Trophoblast cell (in vitro differentiated cells and primary cell): ENCODE measurements at regions not wholly inside any gene's neighbourhood (a gene's known extent, or its start where the extent isn't known, plus 50 kb on each side); places are given as distances from the start of the nearest gene placed in this dataset.

Source experiments
- DNase-seq, 2 donors: peaks; one replicate each; pipeline ENCODE4 v3.0.0-alpha.2; 2016
- H2AFZ ChIP-seq: 2 replicates; pipeline ENCODE4 v1.6.1; 2013; ENCODE audit warnings: low read length, moderate library complexity, mild to moderate bottlenecking; ENCODE audit not compliant: insufficient read depth, poor library complexity
- H2AK5ac ChIP-seq: 2 replicates; pipeline ENCODE4 v1.6.1; 2013; ENCODE audit warnings: mild to moderate bottlenecking, low read length
- H2BK120ac ChIP-seq: 2 replicates; pipeline ENCODE4 v1.6.1; 2013; ENCODE audit warnings: low read length, mild to moderate bottlenecking, moderate library complexity; ENCODE audit not compliant: insufficient read depth, poor library complexity
- H2BK12ac ChIP-seq: 2 replicates; pipeline ENCODE4 v1.6.1; 2013; ENCODE audit warnings: mild to moderate bottlenecking, low read length, moderate library complexity
- H2BK5ac ChIP-seq: 2 replicates; pipeline ENCODE4 v1.6.1; 2013; ENCODE audit warnings: low read length, low read depth, moderate library complexity, mild to moderate bottlenecking; ENCODE audit not compliant: poor library complexity
- H3K14ac ChIP-seq: 2 replicates; pipeline ENCODE4 v1.6.1; 2013; ENCODE audit warnings: mild to moderate bottlenecking, low read length
- H3K18ac ChIP-seq: 2 replicates; pipeline ENCODE4 v1.6.1; 2013; ENCODE audit warnings: mild to moderate bottlenecking, low read length
- H3K23ac ChIP-seq: 2 replicates; pipeline ENCODE4 v1.6.1; 2013; ENCODE audit warnings: low read length
- H3K27ac ChIP-seq: 2 replicates; pipeline ENCODE4 v1.5.1; 2013; ENCODE audit warnings: low read depth, mild to moderate bottlenecking, inconsistent platforms, low read length, moderate library complexity
- H3K27me3 ChIP-seq: 2 replicates; pipeline ENCODE4 v1.6.1; 2013; ENCODE audit warnings: inconsistent platforms, mild to moderate bottlenecking, low read length, moderate library complexity; ENCODE audit not compliant: insufficient read depth
- H3K36me3 ChIP-seq, 2 experiments: 1 replicate in 1 of 2; 2 replicates in 1 of 2; pipeline ENCODE4 v1.6.1; 2013; ENCODE audit warnings: low read length in 2 of 2, mild to moderate bottlenecking in 2 of 2, moderate library complexity in 1 of 2; ENCODE audit not compliant: insufficient read depth in 2 of 2, control insufficient read depth in 1 of 2
- H3K4ac ChIP-seq: 2 replicates; pipeline ENCODE4 v1.6.1; 2013; ENCODE audit warnings: low read depth, mild to moderate bottlenecking, low read length, moderate library complexity
- H3K4me1 ChIP-seq, 2 experiments: 1 replicate in 1 of 2; 2 replicates in 1 of 2; pipeline ENCODE4 v1.6.1; 2013; ENCODE audit warnings: low read length in 2 of 2, mild to moderate bottlenecking in 2 of 2, moderate library complexity in 1 of 2; ENCODE audit not compliant: insufficient read depth in 2 of 2, control insufficient read depth in 1 of 2
- H3K4me2 ChIP-seq: 2 replicates; pipeline ENCODE4 v1.6.1; 2013; ENCODE audit warnings: inconsistent platforms, mild to moderate bottlenecking, low read length, moderate library complexity
- H3K4me3 ChIP-seq: 2 replicates; pipeline ENCODE4 v1.5.1; 2013; ENCODE audit warnings: mild to moderate bottlenecking, low read depth, low read length, inconsistent platforms
- H3K79me1 ChIP-seq: one replicate; pipeline ENCODE4 v1.6.1; 2013; ENCODE audit warnings: low read length
- H3K79me2 ChIP-seq: 2 replicates; pipeline ENCODE4 v1.6.1; 2013; ENCODE audit warnings: low read length, mild to moderate bottlenecking; ENCODE audit not compliant: control insufficient read depth, insufficient read depth, poor library complexity
- H3K9ac ChIP-seq: 2 replicates; pipeline ENCODE4 v1.6.1; 2013; ENCODE audit warnings: mild to moderate bottlenecking, low read length
- H3K9me3 ChIP-seq: 2 replicates; pipeline ENCODE4 v1.6.1; 2013; ENCODE audit warnings: low read depth, mild to moderate bottlenecking, control low read depth, inconsistent platforms, low read length; ENCODE audit not compliant: insufficient read depth
- H4K12ac ChIP-seq: 2 replicates; pipeline ENCODE4 v1.6.1; 2013; ENCODE audit warnings: low read depth, mild to moderate bottlenecking, low read length, moderate library complexity
- H4K8ac ChIP-seq: 2 replicates; pipeline ENCODE4 v1.6.1; 2013; ENCODE audit warnings: low read depth, mild to moderate bottlenecking, low read length, moderate library complexity
- H4K91ac ChIP-seq: one replicate; pipeline ENCODE4 v1.6.1; 2013; ENCODE audit warnings: low read depth, mild to moderate bottlenecking, low read length, moderate library complexity
- WGBS: extraction: QIAGEN DNeasy Blood & Tissue Kit; methylation state at CpG from one replicate; pipeline ENCODE4 v1.1.7; 2013; ENCODE audit warnings: missing lambda C conversion rate; ENCODE audit not compliant: insufficient read length, insufficient coverage; ENCODE audit errors: extremely low coverage; 5-methylcytosine and 5-hydroxymethylcytosine counted together

GRCh38 chr7:10592604-10593003 lies 381.1 kb upstream of the PHF14 start:
- H3K9me3 ChIP-seq, result no peaks in the 10 kb centered on the region
- H3K4me2 ChIP-seq, result no peak overlapping the region
- no peak overlapping the region for H2BK5ac ChIP-seq
- no peaks in the 10 kb centered on the region for H3K36me3 ChIP-seq
- no peak overlapping the region for H3K27ac ChIP-seq
- no peaks in the 10 kb centered on the region for H3K4me1 ChIP-seq
- H3K27me3 ChIP-seq, result no peaks in the 10 kb centered on the region
- H3K18ac ChIP-seq, result no peak overlapping the region
- no peaks in the 10 kb centered on the region for H3K79me2 ChIP-seq
- H3K79me1 ChIP-seq, result no peaks in the 10 kb centered on the region
- no peak overlapping the region for H4K8ac ChIP-seq
- no peak overlapping the region for H3K23ac ChIP-seq
- H2AFZ ChIP-seq, result no peak overlapping the region
- H3K4me3 ChIP-seq, result no peak overlapping the region
- no peak overlapping the region for H3K14ac ChIP-seq
- H3K9ac ChIP-seq, result no peak overlapping the region
- no peak overlapping the region for H4K12ac ChIP-seq
- H3K4ac ChIP-seq, result no peak overlapping the region
- H4K91ac ChIP-seq, result no peak overlapping the region
- H2BK12ac ChIP-seq, result no peak overlapping the region
- no peak overlapping the region for H2BK120ac ChIP-seq
- H2AK5ac ChIP-seq, result no peak overlapping the region
- DNase-seq, result no peak
- WGBS, result no CpG with 5 or more reads among the region's 2 CpGs

- H3K4me1 ChIP-seq, result no peaks in the 10 kb centered on the region
- H3K14ac ChIP-seq, result no peak overlapping the region
- H2BK12ac ChIP-seq, result no peak overlapping the region
- H3K79me1 ChIP-seq, result no peaks in the 10 kb centered on the region
- no peak overlapping the region for H3K23ac ChIP-seq
- no peak overlapping the region for H3K4me3 ChIP-seq
- H2BK120ac ChIP-seq, result no peak overlapping the region
- no peak overlapping the region for H4K8ac ChIP-seq
- no CpG with 5 or more reads among the region's 4 CpGs for WGBS
- no peak overlapping the region for H2BK5ac ChIP-seq
- H3K9ac ChIP-seq, result no peak overlapping the region
- no peak overlapping the region for H4K12ac ChIP-seq
- no peak overlapping the region for H3K4me2 ChIP-seq
- no peak overlapping the region for H2AFZ ChIP-seq
- H3K79me2 ChIP-seq, result no peaks in the 10 kb centered on the region
- no peak overlapping the region for H3K27ac ChIP-seq
- no peaks in the 10 kb centered on the region for H3K27me3 ChIP-seq
- H3K36me3 ChIP-seq, result no peaks in the 10 kb centered on the region
- no peak overlapping the region for H4K91ac ChIP-seq
- no peaks in the 10 kb centered on the region for H3K9me3 ChIP-seq
- H3K18ac ChIP-seq, result no peak overlapping the region
- DNase-seq, result no peak
- H3K4ac ChIP-seq, result no peak overlapping the region
- no peak overlapping the region for H2AK5ac ChIP-seq
These were observed 380.6 kb upstream of the PHF14 start for GRCh38 chr7:10593080-10593479.

GRCh38 chr7:10596827-10597226 lies 376.8 kb upstream of the PHF14 start:
- Histone ChIP-seq H2BK5ac (no peak overlapping the region), H3K9ac (no peak overlapping the region), H3K4ac (no peak overlapping the region), H3K18ac (no peak overlapping the region), H3K23ac (no peak overlapping the region), H3K27ac (no peak overlapping the region), H3K4me1 (no peaks in the 10 kb centered on the region), H3K79me1 (no peaks in the 10 kb centered on the region), H4K12ac (no peak overlapping the region), H2BK120ac (no peak overlapping the region), H3K9me3 (no peaks in the 10 kb centered on the region), H4K91ac (no peak overlapping the region), H3K36me3 (no peaks in the 10 kb centered on the region), H2AFZ (no peak overlapping the region), H2AK5ac (no peak overlapping the region), H3K4me2 (no peak overlapping the region), H3K4me3 (no peak overlapping the region), H3K14ac (no peak overlapping the region), H2BK12ac (no peak overlapping the region), H3K27me3 (no peaks in the 10 kb centered on the region), H3K79me2 (no peaks in the 10 kb centered on the region), H4K8ac (no peak overlapping the region)
- no CpG with 5 or more reads among the region's 2 CpGs for WGBS
- no peak for DNase-seq

GRCh38 chr7:10604128-10604527 lies 369.5 kb upstream of the PHF14 start:
- Histone ChIP-seq H3K4me1 (no peaks in the 10 kb centered on the region), H3K14ac (no peak overlapping the region), H2BK5ac (no peak overlapping the region), H4K12ac (no peak overlapping the region), H3K79me1 (no peaks in the 10 kb centered on the region), H3K27me3 (no peaks in the 10 kb centered on the region), H3K9ac (no peak overlapping the region), H3K27ac (no peak overlapping the region), H3K79me2 (no peaks in the 10 kb centered on the region), H2AFZ (no peak overlapping the region), H3K4ac (no peak overlapping the region), H3K18ac (no peak overlapping the region), H2BK12ac (no peak overlapping the region), H4K8ac (no peak overlapping the region), H4K91ac (no peak overlapping the region), H3K23ac (no peak overlapping the region), H2AK5ac (no peak overlapping the region), H3K9me3 (no peaks in the 10 kb centered on the region), H3K36me3 (no peaks in the 10 kb centered on the region), H2BK120ac (no peak overlapping the region), H3K4me2 (no peak overlapping the region), H3K4me3 (no peak overlapping the region)
- DNase-seq, result no peak

GRCh38 chr7:10612950-10613349 lies 360.7 kb upstream of the PHF14 start:
- Histone ChIP-seq H3K79me1 (no peaks in the 10 kb centered on the region), H4K91ac (no peak overlapping the region), H3K23ac (no peak overlapping the region), H2AFZ (no peak overlapping the region), H3K4me3 (no peak overlapping the region), H2AK5ac (no peak overlapping the region), H4K8ac (no peak overlapping the region), H3K4ac (no peak overlapping the region), H2BK120ac (no peak overlapping the region), H3K9ac (no peak overlapping the region), H3K14ac (no peak overlapping the region), H2BK12ac (no peak overlapping the region), H4K12ac (no peak overlapping the region), H3K79me2 (no peaks in the 10 kb centered on the region), H3K36me3 (no peaks in the 10 kb centered on the region), H3K4me2 (no peak overlapping the region), H3K18ac (no peak overlapping the region), H2BK5ac (no peak overlapping the region), H3K27ac (no peak overlapping the region), H3K9me3 (peaks cover 2% of the 10 kb centered on the region), H3K4me1 (no peaks in the 10 kb centered on the region), H3K27me3 (no peaks in the 10 kb centered on the region)
- no peak for DNase-seq
